ENCODE measurements at regions not wholly inside any gene's neighbourhood (a gene's known extent, or its start where the extent isn't known, plus 50 kb on each side); places are given as distances from the start of the nearest gene placed in this dataset.

DNA sequence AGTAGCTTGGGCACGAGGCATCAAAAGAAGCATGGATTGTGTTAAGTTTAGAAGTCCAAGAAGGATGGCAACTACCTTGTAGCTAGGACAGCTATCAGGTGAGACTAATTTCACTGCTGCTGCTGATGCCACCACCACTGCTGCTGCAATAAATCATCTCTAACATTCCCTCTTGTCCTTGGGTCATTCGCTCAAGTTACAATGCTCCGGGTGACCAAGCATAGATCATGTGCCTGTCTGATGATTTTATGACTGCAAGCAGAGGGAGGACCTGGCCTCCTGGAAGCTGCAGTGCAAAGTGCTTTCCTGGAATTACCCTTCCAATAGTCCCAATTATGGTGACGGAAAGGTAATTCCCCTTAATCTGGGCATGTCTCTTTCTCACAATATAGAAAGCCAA lies 334.4 kb downstream of the PRELID2 start:
- TF ChIP-seq, protein P1, sequence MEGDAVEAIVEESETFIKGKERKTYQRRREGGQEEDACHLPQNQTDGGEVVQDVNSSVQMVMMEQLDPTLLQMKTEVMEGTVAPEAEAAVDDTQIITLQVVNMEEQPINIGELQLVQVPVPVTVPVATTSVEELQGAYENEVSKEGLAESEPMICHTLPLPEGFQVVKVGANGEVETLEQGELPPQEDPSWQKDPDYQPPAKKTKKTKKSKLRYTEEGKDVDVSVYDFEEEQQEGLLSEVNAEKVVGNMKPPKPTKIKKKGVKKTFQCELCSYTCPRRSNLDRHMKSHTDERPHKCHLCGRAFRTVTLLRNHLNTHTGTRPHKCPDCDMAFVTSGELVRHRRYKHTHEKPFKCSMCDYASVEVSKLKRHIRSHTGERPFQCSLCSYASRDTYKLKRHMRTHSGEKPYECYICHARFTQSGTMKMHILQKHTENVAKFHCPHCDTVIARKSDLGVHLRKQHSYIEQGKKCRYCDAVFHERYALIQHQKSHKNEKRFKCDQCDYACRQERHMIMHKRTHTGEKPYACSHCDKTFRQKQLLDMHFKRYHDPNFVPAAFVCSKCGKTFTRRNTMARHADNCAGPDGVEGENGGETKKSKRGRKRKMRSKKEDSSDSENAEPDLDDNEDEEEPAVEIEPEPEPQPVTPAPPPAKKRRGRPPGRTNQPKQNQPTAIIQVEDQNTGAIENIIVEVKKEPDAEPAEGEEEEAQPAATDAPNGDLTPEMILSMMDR (conservative IDR thresholded peaks at IDR 0.05; ENCODE audit: low read depth, low read length): no peak
- no peak for DNase-seq (ENCODE audit: low read depth)
- H3K4me3 ChIP-seq (ENCODE audit: low read depth, low read length): no peak overlapping the region

DNA sequence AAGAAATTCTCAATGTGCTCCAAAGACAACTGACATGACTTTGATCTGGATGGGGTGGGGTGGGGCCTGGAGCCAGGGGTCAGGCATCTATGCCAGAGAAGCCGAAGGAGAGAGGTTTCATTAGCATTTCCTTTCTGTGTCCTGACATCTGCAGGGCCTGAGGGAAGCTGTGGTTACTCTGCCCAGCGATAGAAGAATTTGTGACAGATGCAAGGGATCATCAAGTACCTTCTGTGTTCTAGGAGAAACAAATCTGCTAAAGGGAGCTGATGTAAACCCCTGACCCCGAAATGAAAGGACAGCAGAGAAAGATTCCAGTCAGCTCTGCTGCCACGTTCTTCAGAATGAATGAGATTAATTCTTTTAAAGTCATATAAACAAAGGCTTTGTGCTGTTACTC lies 335.7 kb downstream of the PRELID2 start:
- no peak for DNase-seq (ENCODE audit: low read depth)
- TF ChIP-seq, protein P1 (conservative IDR thresholded peaks at IDR 0.05; ENCODE audit: low read depth, low read length): no peak
- H3K4me3 ChIP-seq (ENCODE audit: low read depth, low read length): no peak overlapping the region

DNA sequence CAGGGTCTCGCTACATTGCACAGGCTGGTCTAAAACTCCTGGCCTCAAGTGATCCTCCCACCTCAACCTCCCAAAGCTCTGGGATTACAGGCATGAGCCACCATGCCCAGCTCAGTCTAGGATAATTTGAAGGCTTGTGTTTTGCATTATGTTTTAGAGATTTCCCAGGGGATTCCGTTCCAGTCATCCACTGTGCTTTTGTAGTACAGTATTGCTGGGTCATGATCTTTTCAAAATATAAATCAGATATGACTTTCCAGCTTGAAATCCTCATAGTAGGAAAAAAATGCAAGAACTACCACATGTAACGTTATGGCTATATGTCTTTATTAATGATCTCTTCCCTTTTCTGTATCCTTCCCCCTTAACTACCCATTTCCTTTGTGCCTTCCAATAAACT lies 338.1 kb downstream of the PRELID2 start:
- no peak for DNase-seq (ENCODE audit: low read depth)
- H3K4me3 ChIP-seq (ENCODE audit: low read depth, low read length): no peak overlapping the region
- TF ChIP-seq, protein P1 (conservative IDR thresholded peaks at IDR 0.05; ENCODE audit: low read depth, low read length): no peak

DNA sequence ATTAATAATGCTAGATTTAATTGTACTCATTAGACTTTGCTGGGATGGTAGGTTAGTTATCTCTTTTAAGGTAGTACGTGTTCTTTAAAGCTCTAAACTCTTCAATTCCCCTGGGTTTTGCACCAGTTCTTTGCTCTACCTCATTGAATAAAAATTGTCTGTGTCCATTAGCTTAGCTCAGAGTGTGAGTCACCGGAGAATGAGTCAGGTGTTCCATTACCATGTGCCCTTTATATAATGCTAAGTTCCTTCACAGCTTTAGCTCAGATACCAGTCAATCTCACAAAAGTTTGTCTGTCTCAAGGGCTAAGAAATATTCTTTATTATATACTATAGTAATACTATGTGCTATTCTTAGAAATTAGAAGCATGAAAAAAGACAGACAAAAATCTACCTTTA lies 339.4 kb downstream of the PRELID2 start:
- peak; percentile 86 for DNase-seq (ENCODE audit: low read depth)
- TF ChIP-seq, protein P1 (conservative IDR thresholded peaks at IDR 0.05; ENCODE audit: low read depth, low read length): no peak

DNA sequence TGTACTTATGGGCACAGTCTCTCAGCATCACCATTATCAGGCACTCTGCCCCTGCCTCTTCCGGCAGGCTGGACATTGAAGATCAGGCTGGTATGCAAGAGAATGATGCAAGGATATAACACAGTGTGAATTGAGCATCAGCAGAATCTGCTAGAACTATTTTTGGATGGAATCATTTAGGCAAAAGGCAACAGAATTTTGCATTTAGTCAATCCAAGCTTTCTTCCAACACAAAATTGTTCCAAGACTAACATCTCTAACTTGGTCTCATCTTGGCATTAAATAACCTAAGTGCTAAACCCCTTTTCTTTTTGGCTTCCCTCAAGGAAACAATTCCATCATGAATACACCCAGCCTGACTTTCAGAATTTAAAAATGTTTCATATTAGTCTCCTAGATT lies 339.9 kb downstream of the PRELID2 start:
- TF ChIP-seq, protein P1 (conservative IDR thresholded peaks at IDR 0.05; ENCODE audit: low read depth, low read length): no peak
- DNase-seq (ENCODE audit: low read depth): no peak
- H3K4me3 ChIP-seq (ENCODE audit: low read depth, low read length): no peak overlapping the region

More for the DNA sequence above, 339.4 kb downstream of the PRELID2 start:
- no peak overlapping the region for H3K4me3 ChIP-seq (ENCODE audit: low read depth, low read length)

DNA sequence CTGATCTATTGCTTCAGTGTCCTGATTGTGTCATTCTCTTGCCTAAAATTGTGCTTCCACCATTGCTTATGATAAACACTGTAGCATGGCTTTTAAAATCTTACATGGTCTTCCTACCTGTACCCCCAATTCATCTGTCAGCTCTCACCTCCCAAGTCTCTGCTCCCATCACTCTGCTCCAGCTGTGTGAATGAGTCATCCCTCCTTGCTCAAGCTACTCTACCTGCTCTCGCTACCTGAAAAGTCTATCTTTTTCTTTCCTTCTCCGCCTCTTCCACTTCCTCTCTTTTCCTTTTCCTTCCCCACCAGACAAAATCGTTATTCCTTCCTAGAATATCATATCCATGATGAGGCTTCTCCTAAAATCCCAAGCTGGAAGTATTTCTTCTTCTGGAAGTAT lies 341.7 kb downstream of the PRELID2 start:
- H3K4me3 ChIP-seq (ENCODE audit: low read depth, low read length): no peak overlapping the region
- no peak for DNase-seq (ENCODE audit: low read depth)
- TF ChIP-seq, protein P1 (conservative IDR thresholded peaks at IDR 0.05; ENCODE audit: low read depth, low read length): no peak

DNA sequence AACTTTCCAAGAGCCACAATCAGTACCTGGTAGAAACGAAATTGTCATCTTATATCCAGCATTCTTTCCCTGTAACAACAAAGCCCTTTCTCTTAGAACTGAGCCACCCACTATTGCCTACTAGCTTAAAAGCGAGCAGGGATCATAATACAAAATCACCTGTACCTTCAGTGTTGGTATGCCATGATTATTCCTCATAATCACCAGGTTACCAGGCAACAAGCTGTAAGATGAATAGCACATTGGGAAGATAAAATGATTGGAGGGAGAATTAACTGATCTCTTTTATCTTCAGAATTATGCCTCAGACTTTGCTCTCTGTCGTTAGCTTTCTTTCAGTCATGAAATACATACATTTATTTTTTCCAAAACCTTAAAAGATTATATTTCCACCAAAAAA lies 345.6 kb downstream of the PRELID2 start:
- no peak overlapping the region for H3K4me3 ChIP-seq (ENCODE audit: low read depth, low read length)
- no peak for DNase-seq (ENCODE audit: low read depth)
- TF ChIP-seq, protein P1 (conservative IDR thresholded peaks at IDR 0.05; ENCODE audit: low read depth, low read length): no peak
